HCT116 (cell line): ENCODE measurements at regions not wholly inside any gene's neighbourhood (a gene's known extent, or its start where the extent isn't known, plus 50 kb on each side); places are given as distances from the start of the nearest gene placed in this dataset.
"Not testable (repeated sequence)": the region's sequence is repeated elsewhere in the genome, so short reads cannot be mapped to it uniquely, and the experiment has no call there.

ENCODE experiments used
- ATAC-seq: fragments of 200-7000 bp; cut with Tn5 transposase; 2 replicates; pipeline ENCODE4 v1.9.1; 2020; ENCODE audit warnings: mild to moderate bottlenecking, moderate library complexity
- BruUV-seq: library from RNA; stranded (reverse); fragments of 400-500 nt; replicated peaks from 2 replicates; lab custom pipeline; 2021; lab: Mats Ljungman, UMichigan
- CTCF ChIA-PET: fragments of 300-600 bp; sonication (Branson Sonifier 250); formaldehyde crosslinking; loops from one replicate; lab custom pipeline; 2021; ENCODE audit warnings: antibody characterized with exemption; lab: Charles Lee
- POLR2A ChIA-PET: fragments of 300-600, 350-600 bp; sonication (Branson Sonifier 250); formaldehyde crosslinking; loops from one replicate; lab custom pipeline; 2021; ENCODE audit warnings: antibody characterized with exemption; lab: Charles Lee
- RAD21 ChIA-PET, 2 experiments: fragments of 300-600 bp; sonication (Branson Sonifier 250); formaldehyde crosslinking; loops; one replicate each; lab custom pipeline; 2023; ENCODE audit warnings: low total read pairs in 2 of 2; ENCODE audit not compliant: uncharacterized antibody in 2 of 2, unreplicated experiment in 2 of 2, low non-redundant PET in 1 of 2; lab: Charles Lee
- DNase-seq: peaks from one replicate; pipeline ENCODE4 v3.0.0-alpha.2; 2010; ENCODE audit warnings: low read depth, low spot score
- H2AFZ ChIP-seq: fragments of 200-600 bp; shearing (Covaris generic), sonication (generic); 2 replicates; pipeline ENCODE4 v1.6.1; 2017; ENCODE audit warnings: low read depth, mixed run types, mixed read lengths, antibody characterized with exemption, low read length; ENCODE audit not compliant: poor library complexity, severe bottlenecking
- H3K27ac ChIP-seq: 2 replicates; pipeline ENCODE4 v1.5.1; 2012; ENCODE audit warnings: low read depth, low read length
- H3K27me3 ChIP-seq: fragments of 200-600 bp; sonication (generic); 2 replicates; pipeline ENCODE4 v1.6.1; 2016; ENCODE audit warnings: mixed run types, low read length, mixed read lengths; ENCODE audit not compliant: insufficient read depth
- H3K36me3 ChIP-seq, 2 experiments: fragments of 200-500 bp in 1 of 2; fragments of 200-600 bp in 1 of 2; sonication (Bioruptor generic) in 1 of 2; sonication (generic) in 1 of 2; 2 replicates each; pipeline versions ENCODE4 v1.5.1 to v1.6.1; 2014 to 2016; ENCODE audit warnings: low read length in 2 of 2, inconsistent platforms in 1 of 2, mixed read lengths in 1 of 2, mixed run types in 1 of 2; ENCODE audit not compliant: insufficient read depth in 2 of 2, control insufficient read depth in 1 of 2
- H3K4me1 ChIP-seq, 2 experiments: fragments of 200-600 bp in 1 of 2; sonication (generic) in 1 of 2; 2 replicates each; pipeline versions ENCODE4 v1.5.1 to v1.6.1; 2012 to 2017; ENCODE audit warnings: low read length in 2 of 2, inconsistent platforms in 1 of 2, mild to moderate bottlenecking in 1 of 2, mixed read lengths in 1 of 2, mixed run types in 1 of 2, moderate library complexity in 1 of 2; ENCODE audit not compliant: insufficient read depth in 2 of 2, control insufficient read depth in 1 of 2
- H3K4me2 ChIP-seq: fragments of 200-600 bp; sonication (generic); 2 replicates; pipeline ENCODE4 v1.6.1; 2017; ENCODE audit warnings: mixed run types, low read length, mixed read lengths
- H3K4me3 ChIP-seq, 2 experiments: fragments of 200-600 bp in 1 of 2; sonication (generic) in 1 of 2; replicated peaks in 1 of 2; 2 replicates each; pipeline ENCODE4 v1.5.1; 2011 to 2016; ENCODE audit warnings: low read length in 2 of 2, control low read depth in 1 of 2, low read depth in 1 of 2, mild to moderate bottlenecking in 1 of 2, mixed read lengths in 1 of 2, mixed run types in 1 of 2
- H3K79me2 ChIP-seq: fragments of 200-600 bp; sonication (generic); 2 replicates; pipeline ENCODE4 v1.6.1; 2017; ENCODE audit warnings: mild to moderate bottlenecking, mixed run types, low read length, moderate library complexity, mixed read lengths; ENCODE audit not compliant: insufficient read depth
- H3K9ac ChIP-seq: fragments of 200-600 bp; sonication (generic); 2 replicates; pipeline ENCODE4 v1.6.1; 2016; ENCODE audit warnings: low read length, mixed read lengths
- H3K9me2 ChIP-seq: fragments of 200-600 bp; sonication (generic), shearing (Covaris generic); 2 replicates; pipeline ENCODE4 v1.6.1; 2017; ENCODE audit warnings: mixed run types, mild to moderate bottlenecking, moderate library complexity; ENCODE audit not compliant: insufficient read depth
- H3K9me3 ChIP-seq, 2 experiments: fragments of 200-500 bp in 1 of 2; fragments of 200-600 bp in 1 of 2; sonication (Bioruptor generic) in 1 of 2; sonication (generic) in 1 of 2; 2 replicates each; pipeline ENCODE4 v1.6.1; 2014 to 2017; ENCODE audit warnings: low read length in 2 of 2, mixed read lengths in 2 of 2, inconsistent platforms in 1 of 2, low read depth in 1 of 2, mild to moderate bottlenecking in 1 of 2, mixed run types in 1 of 2, moderate library complexity in 1 of 2; ENCODE audit not compliant: control insufficient read depth in 1 of 2, insufficient read depth in 1 of 2
- H4K20me1 ChIP-seq: fragments of 200-600 bp; sonication (generic), shearing (Covaris generic); 2 replicates; pipeline ENCODE4 v1.6.1; 2017; ENCODE audit warnings: mixed run types, mild to moderate bottlenecking, moderate library complexity; ENCODE audit not compliant: insufficient read depth
- intact Hi-C: fragments of 100-400 bp; cut with micrococcal nuclease; formaldehyde crosslinking; loops from 2 replicates; pipeline ENCODE4 v1.10.0; 2022

GRCh38 chr15:21015171-21015570, 149.1 kb upstream of the POTEB2 start:
- RAD21 ChIA-PET, H3K9me2 ChIP-seq, BruUV-seq, CTCF ChIA-PET, POLR2A ChIA-PET, H3K9me3 ChIP-seq, H3K4me2 ChIP-seq, H3K4me3 ChIP-seq, H3K27me3 ChIP-seq, H3K27ac ChIP-seq, H3K79me2 ChIP-seq, DNase-seq, H3K9ac ChIP-seq, H3K4me1 ChIP-seq, H3K36me3 ChIP-seq, intact Hi-C loops, H4K20me1 ChIP-seq, ATAC-seq, H2AFZ ChIP-seq: not testable (repeated sequence)

- DNase-seq, BruUV-seq, H3K36me3 ChIP-seq, H2AFZ ChIP-seq, intact Hi-C loops, H3K4me3 ChIP-seq, CTCF ChIA-PET, ATAC-seq, RAD21 ChIA-PET, H3K9me3 ChIP-seq, H3K9me2 ChIP-seq, POLR2A ChIA-PET, H3K4me2 ChIP-seq, H3K9ac ChIP-seq, H3K27ac ChIP-seq, H3K27me3 ChIP-seq, H3K79me2 ChIP-seq, H4K20me1 ChIP-seq, H3K4me1 ChIP-seq: not testable (repeated sequence)
Measured at GRCh38 chr15:21013308-21013707, 147.2 kb upstream of the POTEB2 start.

GRCh38 chr15:21009651-21010050, 143.5 kb upstream of the POTEB2 start:
- H4K20me1 ChIP-seq, H3K4me2 ChIP-seq, H3K4me3 ChIP-seq, H2AFZ ChIP-seq, BruUV-seq, DNase-seq, POLR2A ChIA-PET, H3K79me2 ChIP-seq, H3K4me1 ChIP-seq, H3K9me3 ChIP-seq, CTCF ChIA-PET, intact Hi-C loops, H3K36me3 ChIP-seq, H3K9me2 ChIP-seq, RAD21 ChIA-PET, H3K9ac ChIP-seq, H3K27ac ChIP-seq, H3K27me3 ChIP-seq, ATAC-seq: not testable (repeated sequence)

GRCh38 chr15:21003459-21003858, 137.3 kb upstream of the POTEB2 start:
- H2AFZ ChIP-seq, H3K4me3 ChIP-seq, H3K27ac ChIP-seq, POLR2A ChIA-PET, H3K9me3 ChIP-seq, RAD21 ChIA-PET, BruUV-seq, H3K4me1 ChIP-seq, H3K4me2 ChIP-seq, H3K9me2 ChIP-seq, ATAC-seq, H3K9ac ChIP-seq, intact Hi-C loops, H3K79me2 ChIP-seq, H4K20me1 ChIP-seq, H3K36me3 ChIP-seq, DNase-seq, H3K27me3 ChIP-seq, CTCF ChIA-PET: not testable (repeated sequence)

GRCh38 chr15:21001950-21002349, 135.8 kb upstream of the POTEB2 start:
- H2AFZ ChIP-seq, DNase-seq, H3K4me2 ChIP-seq, H3K79me2 ChIP-seq, H3K4me1 ChIP-seq, CTCF ChIA-PET, POLR2A ChIA-PET, H3K9me3 ChIP-seq, H3K27ac ChIP-seq, intact Hi-C loops, H3K4me3 ChIP-seq, ATAC-seq, H4K20me1 ChIP-seq, H3K36me3 ChIP-seq, BruUV-seq, RAD21 ChIA-PET, H3K9ac ChIP-seq, H3K9me2 ChIP-seq, H3K27me3 ChIP-seq: not testable (repeated sequence)
